ENCODE measurements at regions not wholly inside any gene's neighbourhood (a gene's known extent, or its start where the extent isn't known, plus 50 kb on each side); places are given as distances from the start of the nearest gene placed in this dataset.

GRCh38 chr20:53800418-53800817 lies 206.8 kb upstream of the ZNF217 start:
- Mint-ChIP-seq H3K4me1 (ENCODE audit: unreplicated experiment) (no peaks in the 10 kb centered on the region), H3K27ac (ENCODE audit: unreplicated experiment) (no peak overlapping the region), H3K36me3 (ENCODE audit: low read depth, unreplicated experiment) (no peaks in the 10 kb centered on the region), H3K27me3 (ENCODE audit: unreplicated experiment) (peaks cover 2% of the 10 kb centered on the region), H3K4me3 (ENCODE audit: unreplicated experiment) (no peak overlapping the region), H3K9me3 (ENCODE audit: unreplicated experiment) (no peaks in the 10 kb centered on the region)
- no peak for TF ChIP-seq CTCF (IDR thresholded peaks at IDR 0.05; ENCODE audit: unreplicated experiment)
- DNase-seq (ENCODE audit: low spot score) = no peak

- Mint-ChIP-seq H3K4me1 (ENCODE audit: unreplicated experiment) (peaks cover 7% of the 10 kb centered on the region), H3K4me3 (ENCODE audit: unreplicated experiment) (no peak overlapping the region), H3K9me3 (ENCODE audit: unreplicated experiment) (no peaks in the 10 kb centered on the region), H3K27ac (ENCODE audit: unreplicated experiment) (no peak overlapping the region), H3K27me3 (ENCODE audit: unreplicated experiment) (peaks cover 3% of the 10 kb centered on the region), H3K36me3 (ENCODE audit: low read depth, unreplicated experiment) (no peaks in the 10 kb centered on the region)
- DNase-seq (ENCODE audit: low spot score) = no peak
- no peak for TF ChIP-seq CTCF (IDR thresholded peaks at IDR 0.05; ENCODE audit: unreplicated experiment)
These were observed 203.4 kb upstream of the ZNF217 start for GRCh38 chr20:53797085-53797484.

GRCh38 chr20:53795170-53795569 lies 201.5 kb upstream of the ZNF217 start:
- TF ChIP-seq CTCF (IDR thresholded peaks at IDR 0.05; ENCODE audit: unreplicated experiment) = no peak
- no peaks in the 10 kb centered on the region for H3K9me3 Mint-ChIP-seq (ENCODE audit: unreplicated experiment)
- peaks cover 14% of the 10 kb centered on the region for H3K4me1 Mint-ChIP-seq (ENCODE audit: unreplicated experiment)
- DNase-seq (ENCODE audit: low spot score) = no peak
- peaks cover 4% of the 10 kb centered on the region for H3K27me3 Mint-ChIP-seq (ENCODE audit: unreplicated experiment)
- no peaks in the 10 kb centered on the region for H3K36me3 Mint-ChIP-seq (ENCODE audit: low read depth, unreplicated experiment)
- H3K4me3 Mint-ChIP-seq (ENCODE audit: unreplicated experiment) = no peak overlapping the region
- no peak overlapping the region for H3K27ac Mint-ChIP-seq (ENCODE audit: unreplicated experiment)

- no peaks in the 10 kb centered on the region for H3K36me3 Mint-ChIP-seq (ENCODE audit: low read depth, unreplicated experiment)
- no peak for TF ChIP-seq CTCF (IDR thresholded peaks at IDR 0.05; ENCODE audit: unreplicated experiment)
- H3K27ac Mint-ChIP-seq (ENCODE audit: unreplicated experiment) = no peak overlapping the region
- no peak overlapping the region for H3K4me3 Mint-ChIP-seq (ENCODE audit: unreplicated experiment)
- peaks cover 4% of the 10 kb centered on the region for H3K27me3 Mint-ChIP-seq (ENCODE audit: unreplicated experiment)
- no peak for DNase-seq (ENCODE audit: low spot score)
- H3K4me1 Mint-ChIP-seq (ENCODE audit: unreplicated experiment) = peaks cover 14% of the 10 kb centered on the region
- no peaks in the 10 kb centered on the region for H3K9me3 Mint-ChIP-seq (ENCODE audit: unreplicated experiment)
These were observed 201.0 kb upstream of the ZNF217 start for GRCh38 chr20:53794529-53795115.

GRCh38 chr20:53793783-53794383 lies 200.2 kb upstream of the ZNF217 start:
- H3K4me1 Mint-ChIP-seq (ENCODE audit: unreplicated experiment) = peaks cover 14% of the 10 kb centered on the region
- no peak overlapping the region for H3K27ac Mint-ChIP-seq (ENCODE audit: unreplicated experiment)

More at GRCh38 chr20:53793783-53794383, 200.2 kb upstream of the ZNF217 start:
- no peak for TF ChIP-seq CTCF (IDR thresholded peaks at IDR 0.05; ENCODE audit: unreplicated experiment)
- no peak for DNase-seq (ENCODE audit: low spot score)
- H3K36me3 Mint-ChIP-seq (ENCODE audit: low read depth, unreplicated experiment) = no peaks in the 10 kb centered on the region
- H3K27me3 Mint-ChIP-seq (ENCODE audit: unreplicated experiment) = peaks cover 4% of the 10 kb centered on the region
- H3K4me3 Mint-ChIP-seq (ENCODE audit: unreplicated experiment) = no peak overlapping the region
- H3K9me3 Mint-ChIP-seq (ENCODE audit: unreplicated experiment) = no peaks in the 10 kb centered on the region
